ENCODE measurements at regions not wholly inside any gene's neighbourhood (a gene's known extent, or its start where the extent isn't known, plus 50 kb on each side); places are given as distances from the start of the nearest gene placed in this dataset.

DNA sequence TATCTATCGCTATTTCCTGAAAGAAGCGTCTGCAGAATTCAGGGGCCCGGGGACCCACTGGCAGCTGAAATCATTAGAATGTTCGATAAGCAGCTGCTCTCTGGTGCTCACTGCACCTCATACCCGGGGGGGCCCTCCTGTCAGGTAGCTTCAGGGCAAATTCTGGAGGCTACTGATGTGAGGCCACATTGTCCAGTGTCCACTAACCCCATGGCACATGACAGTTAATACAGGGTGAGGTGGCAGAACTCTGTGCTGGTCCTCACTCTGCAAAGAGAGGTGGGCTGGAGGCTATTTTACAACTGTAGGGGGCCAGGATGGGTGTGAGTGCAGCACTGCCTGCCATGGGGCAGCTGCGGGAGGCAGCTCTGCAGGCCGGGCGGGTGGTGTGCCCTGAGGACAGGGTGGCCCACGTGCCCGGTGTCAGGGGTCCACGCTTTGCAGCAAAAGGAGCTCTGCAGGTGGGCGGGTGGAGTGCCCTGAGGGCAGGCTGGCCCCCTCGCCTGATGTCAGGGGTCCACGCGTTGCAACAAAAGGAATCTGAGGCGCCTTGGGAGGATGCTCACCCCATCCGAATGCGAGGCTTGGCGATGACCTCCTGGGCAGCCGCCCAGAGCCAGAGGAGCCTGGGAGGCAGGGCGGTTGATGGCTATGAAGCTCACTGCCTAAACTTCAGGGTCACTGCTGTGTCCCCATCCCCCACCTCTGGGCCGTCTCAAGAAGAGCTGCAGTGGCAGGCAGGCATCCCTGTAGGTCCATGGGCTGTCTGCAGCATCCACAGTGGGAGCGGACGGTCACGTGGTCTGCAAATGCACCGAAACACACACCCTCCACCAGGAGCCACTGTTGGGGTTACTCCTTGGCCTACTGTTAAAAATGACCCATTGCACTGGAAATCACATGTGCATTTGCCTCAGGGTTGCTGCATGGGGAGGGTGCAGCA, 207.0 kb upstream of the SALL3 start:
- ChIA-PET CTCF (no interaction called here), POLR2A (no interaction called here)
- TF ChIP-seq, protein P1, sequence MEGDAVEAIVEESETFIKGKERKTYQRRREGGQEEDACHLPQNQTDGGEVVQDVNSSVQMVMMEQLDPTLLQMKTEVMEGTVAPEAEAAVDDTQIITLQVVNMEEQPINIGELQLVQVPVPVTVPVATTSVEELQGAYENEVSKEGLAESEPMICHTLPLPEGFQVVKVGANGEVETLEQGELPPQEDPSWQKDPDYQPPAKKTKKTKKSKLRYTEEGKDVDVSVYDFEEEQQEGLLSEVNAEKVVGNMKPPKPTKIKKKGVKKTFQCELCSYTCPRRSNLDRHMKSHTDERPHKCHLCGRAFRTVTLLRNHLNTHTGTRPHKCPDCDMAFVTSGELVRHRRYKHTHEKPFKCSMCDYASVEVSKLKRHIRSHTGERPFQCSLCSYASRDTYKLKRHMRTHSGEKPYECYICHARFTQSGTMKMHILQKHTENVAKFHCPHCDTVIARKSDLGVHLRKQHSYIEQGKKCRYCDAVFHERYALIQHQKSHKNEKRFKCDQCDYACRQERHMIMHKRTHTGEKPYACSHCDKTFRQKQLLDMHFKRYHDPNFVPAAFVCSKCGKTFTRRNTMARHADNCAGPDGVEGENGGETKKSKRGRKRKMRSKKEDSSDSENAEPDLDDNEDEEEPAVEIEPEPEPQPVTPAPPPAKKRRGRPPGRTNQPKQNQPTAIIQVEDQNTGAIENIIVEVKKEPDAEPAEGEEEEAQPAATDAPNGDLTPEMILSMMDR (IDR thresholded peaks at IDR 0.05; ENCODE audit: control extremely low read depth, extremely low read depth, low read depth, missing control alignments), result no peak
- DNase-seq (ENCODE audit: extremely low spot score), result no peak

DNA sequence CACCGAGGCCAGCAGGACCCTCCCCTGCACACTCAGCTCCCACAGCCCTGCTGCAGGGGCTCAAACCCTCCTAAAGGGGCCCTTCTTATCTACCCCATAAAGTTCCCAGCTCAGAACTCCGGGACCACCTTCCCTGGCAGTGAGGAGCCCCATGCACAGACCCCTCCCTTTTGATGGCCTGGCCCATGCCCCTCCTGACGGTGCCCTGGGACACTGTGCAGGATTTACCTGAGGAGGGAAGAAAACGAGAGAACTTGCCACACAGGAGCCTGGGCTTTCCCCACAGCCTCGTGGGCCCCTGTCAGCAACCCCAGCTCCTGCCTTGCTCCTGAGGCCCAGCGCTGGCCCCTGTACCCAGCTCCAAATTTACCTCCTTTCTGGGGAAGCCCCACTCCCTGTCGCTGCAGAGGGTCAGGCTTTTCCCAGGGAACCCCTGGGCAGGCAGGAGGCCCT, 206.3 kb upstream of the SALL3 start:
- TF ChIP-seq, protein P1 (IDR thresholded peaks at IDR 0.05; ENCODE audit: control extremely low read depth, extremely low read depth, low read depth, missing control alignments), result no peak
- POLR2A ChIA-PET, result no interaction called here
- no peak for DNase-seq (ENCODE audit: extremely low spot score)
- CTCF ChIA-PET, result no interaction called here

DNA sequence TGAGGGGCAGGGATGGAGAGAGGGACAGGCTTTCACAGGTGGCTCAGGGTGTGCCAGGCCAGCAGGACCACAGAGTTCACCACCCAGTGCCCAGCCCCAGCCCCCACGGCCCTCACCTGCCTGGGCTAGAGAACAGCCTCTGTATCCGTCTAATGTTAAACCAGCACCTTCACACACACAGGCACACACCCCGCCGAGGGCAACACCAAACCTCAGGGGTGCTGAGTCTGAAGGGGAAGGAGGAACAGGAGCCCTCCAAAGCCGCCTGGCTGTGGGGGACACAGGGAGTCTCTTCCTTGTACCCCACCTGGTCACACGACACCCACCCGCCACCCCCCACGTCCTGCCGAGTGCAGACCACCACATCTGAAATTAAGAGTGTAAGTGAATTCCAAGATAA, 205.8 kb upstream of the SALL3 start:
- TF ChIP-seq, protein P1 (IDR thresholded peaks at IDR 0.05; ENCODE audit: control extremely low read depth, extremely low read depth, low read depth, missing control alignments), result no peak
- POLR2A ChIA-PET, result no interaction called here
- CTCF ChIA-PET, result no interaction called here
- DNase-seq (ENCODE audit: extremely low spot score), result no peak

DNA sequence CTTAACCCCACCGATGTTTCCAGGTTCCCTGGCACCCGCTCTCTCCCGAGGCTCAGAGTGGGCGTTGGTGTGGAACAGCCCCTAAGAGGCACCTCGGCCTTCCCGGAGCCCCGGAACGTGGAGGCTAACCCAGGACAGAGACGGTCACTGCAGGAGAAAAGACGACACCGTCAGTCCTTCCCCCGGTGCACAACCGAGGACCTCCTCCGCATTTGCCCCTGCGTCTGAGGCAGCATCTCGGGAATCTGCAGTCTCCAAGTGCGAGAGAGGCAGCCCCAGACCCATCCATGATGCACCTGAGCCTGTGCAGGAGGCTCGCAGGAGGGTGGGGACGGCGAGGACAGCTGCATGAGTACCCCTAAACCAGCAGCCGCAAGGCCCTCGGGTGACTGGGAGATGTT, 204.9 kb upstream of the SALL3 start:
- POLR2A ChIA-PET, result no interaction called here
- DNase-seq (ENCODE audit: extremely low spot score), result no peak
- TF ChIP-seq, protein P1 (IDR thresholded peaks at IDR 0.05; ENCODE audit: control extremely low read depth, extremely low read depth, low read depth, missing control alignments), result no peak
- CTCF ChIA-PET, result no interaction called here

DNA sequence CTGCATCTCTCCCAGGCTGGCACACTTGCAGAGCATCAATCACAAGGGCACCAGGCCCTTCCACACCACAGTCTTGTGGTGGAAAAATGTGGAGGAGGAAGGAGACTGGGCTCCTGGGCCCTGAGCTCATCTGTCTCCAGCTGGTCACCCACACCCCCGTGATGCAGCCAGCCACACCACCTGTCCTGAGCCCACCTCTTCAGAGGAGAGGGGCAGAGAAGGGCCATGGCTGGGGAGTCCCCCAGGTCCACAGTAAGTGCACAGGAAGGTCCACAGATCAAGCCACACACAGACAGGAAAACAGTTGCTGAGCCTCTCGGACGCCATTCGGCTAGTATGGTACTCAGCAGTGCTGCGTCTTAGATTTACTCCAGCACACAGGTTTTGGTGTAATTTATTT, 203.5 kb upstream of the SALL3 start:
- ChIA-PET POLR2A (no interaction called here), CTCF (no interaction called here)
- DNase-seq (ENCODE audit: extremely low spot score), result no peak
- TF ChIP-seq, protein P1 (IDR thresholded peaks at IDR 0.05; ENCODE audit: control extremely low read depth, extremely low read depth, low read depth, missing control alignments), result no peak

DNA sequence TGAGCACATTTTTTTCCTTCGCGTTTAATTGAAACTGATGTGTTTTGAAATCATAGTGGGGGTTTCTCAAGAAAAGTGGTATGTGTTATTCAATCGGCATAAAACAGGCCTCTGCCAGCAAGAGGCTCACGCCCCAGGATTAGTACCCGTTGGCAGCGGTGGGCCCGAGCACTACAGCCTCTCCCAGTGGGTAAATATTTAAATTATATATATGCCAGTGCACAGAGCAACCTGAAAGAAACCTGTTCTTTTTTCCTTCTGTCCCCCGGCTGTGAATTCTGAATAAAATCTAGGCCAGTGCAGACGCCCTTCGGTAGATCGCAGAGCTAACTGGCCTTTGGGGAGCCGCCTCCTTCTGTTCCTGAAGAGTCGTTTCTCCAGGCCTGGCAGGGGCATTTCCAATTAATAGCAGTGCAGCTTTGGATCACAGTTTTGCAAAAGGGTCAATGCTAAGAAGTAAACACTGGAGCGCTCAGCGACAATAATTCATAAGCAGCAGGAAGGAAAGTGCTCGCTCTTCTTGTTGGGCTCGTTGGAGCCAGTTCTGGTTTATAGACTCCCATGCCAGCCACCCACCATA, 202.8 kb upstream of the SALL3 start:
- no peak for DNase-seq (ENCODE audit: extremely low spot score)
- TF ChIP-seq, protein P1 (IDR thresholded peaks at IDR 0.05; ENCODE audit: control extremely low read depth, extremely low read depth, low read depth, missing control alignments), result no peak
- POLR2A ChIA-PET, result no interaction called here
- CTCF ChIA-PET, result no interaction called here

All from GM10248 (cell line).